HG02623 (cell line): ENCODE measurements at regions not wholly inside any gene's neighbourhood (a gene's known extent, or its start where the extent isn't known, plus 50 kb on each side); places are given as distances from the start of the nearest gene placed in this dataset.
A peak's percentile ranks its signal among the peaks of the same experiment; 100 is the strongest.

ENCODE experiments used
- ATAC-seq: cut with Tn5 transposase; IDR thresholded peaks from one replicate; pipeline ENCODE4 v1.9.1; 2021; ENCODE audit warnings: moderate library complexity; ENCODE audit not compliant: unreplicated experiment

DNA sequence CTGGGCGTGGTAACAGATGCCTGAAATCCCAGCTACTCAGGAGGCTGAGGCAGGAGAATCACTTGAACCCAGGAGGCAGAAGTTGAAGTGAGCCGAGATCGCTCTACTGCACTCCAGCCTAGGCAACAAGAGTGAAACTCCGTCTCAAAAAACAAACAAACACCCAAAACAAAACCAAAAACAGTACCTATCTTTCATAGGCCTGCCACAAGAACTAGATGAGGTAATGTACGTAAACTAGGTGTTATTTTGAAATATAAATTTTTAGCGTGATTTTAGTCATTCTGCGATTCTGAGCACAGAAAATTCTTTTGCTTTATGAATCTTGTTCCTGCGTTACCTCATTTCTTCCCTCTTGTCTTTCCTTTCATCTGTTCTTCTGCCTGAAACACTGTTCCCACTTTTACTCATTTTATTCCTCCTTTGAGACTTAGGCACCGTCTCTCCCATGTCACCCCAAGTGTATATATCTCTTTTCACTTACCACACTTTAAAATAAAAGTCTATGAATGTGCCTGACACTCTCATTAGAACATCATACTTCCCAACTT, 238.2 kb upstream of the HTR2A start:
- no peak for ATAC-seq

DNA sequence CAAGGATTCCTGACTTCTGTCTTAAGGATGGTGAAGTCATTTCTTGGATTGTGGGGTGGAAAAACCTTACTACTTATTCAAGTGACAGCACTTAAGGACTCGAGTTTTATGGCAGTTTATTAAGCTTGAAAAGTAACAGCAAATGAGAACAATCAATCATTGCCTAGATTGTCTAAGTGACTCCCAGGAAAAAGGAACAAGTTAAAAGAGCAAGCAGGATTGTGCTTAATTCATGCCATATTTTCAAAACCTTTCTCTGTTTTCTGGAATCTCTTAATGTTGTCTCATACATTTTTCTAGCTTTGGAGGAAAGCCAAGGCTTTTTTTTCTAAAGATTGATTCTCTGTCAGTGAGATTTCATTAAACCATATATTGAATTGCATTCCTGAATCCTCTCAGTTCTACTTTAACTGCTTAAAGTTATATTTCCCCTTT, 236.2 kb upstream of the HTR2A start:
- ATAC-seq: no peak

DNA sequence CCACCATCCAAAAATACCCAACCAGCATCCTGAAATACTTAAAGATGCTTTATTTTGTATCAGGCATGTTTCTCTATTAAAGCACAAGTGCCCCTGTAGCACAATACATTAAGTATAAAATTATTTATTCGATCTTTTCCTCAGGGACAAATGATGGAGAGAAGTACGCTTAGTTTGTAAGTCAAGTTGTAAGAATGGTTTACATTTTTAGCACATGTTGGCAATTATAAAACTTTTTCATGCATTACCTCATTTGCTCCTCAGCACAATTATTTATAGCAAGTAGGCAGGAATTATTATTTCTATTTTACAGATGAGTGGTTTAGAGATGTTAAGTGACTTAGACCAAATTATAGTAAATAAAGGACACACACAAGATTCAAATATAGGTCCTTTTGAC, 232.6 kb upstream of the HTR2A start:
- no peak for ATAC-seq

DNA sequence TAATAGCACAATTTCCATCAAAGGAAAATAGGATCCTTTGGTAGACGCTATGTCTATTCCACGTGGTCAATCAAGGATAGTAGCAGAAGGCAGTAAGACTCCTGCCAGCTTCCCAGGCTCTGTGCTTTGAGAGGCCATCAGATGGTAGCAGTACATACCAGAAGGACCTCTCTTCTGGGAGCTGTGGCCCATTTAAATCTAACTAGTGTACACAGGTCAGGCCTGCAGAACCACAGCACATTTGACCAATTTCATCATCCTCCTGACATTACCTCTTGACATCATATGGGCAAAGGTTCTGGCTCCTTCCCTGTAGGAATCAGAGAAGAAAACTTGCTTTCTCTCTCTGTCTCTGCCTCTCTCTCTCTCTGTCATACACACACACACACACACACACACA, 229.6 kb upstream of the HTR2A start:
- no peak for ATAC-seq

DNA sequence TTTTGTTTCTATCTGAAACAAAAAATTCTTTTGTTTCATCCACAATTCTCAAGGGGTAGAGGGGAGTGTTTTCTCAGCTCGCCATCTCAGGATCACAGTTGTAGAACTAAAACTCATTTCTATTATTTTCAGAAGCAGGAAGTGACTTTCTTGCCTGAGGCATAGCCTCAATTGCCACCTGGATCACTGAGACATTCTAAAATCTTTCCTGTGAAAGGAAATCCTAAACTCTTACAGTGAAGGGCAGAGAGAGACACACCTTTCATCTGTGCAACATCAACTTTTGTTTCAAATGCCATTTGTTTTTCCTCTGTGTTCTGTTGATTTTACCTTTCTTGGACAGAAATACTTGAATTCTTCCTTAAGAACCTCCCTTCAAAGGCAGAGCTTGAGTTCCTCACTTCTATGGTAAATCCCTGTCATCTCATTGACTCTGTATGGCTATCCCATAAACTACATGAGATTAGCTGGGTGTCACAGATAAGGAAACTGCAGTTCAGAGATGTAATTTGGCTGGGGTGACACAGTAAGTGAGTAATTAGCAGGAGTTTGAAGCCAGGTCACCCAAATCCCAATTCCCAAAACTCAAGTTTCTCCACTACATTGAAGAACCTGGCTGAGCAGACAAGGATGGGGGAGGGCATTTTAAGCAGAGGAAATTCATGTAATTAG, 224.4 kb upstream of the HTR2A start:
- ATAC-seq: no peak

DNA sequence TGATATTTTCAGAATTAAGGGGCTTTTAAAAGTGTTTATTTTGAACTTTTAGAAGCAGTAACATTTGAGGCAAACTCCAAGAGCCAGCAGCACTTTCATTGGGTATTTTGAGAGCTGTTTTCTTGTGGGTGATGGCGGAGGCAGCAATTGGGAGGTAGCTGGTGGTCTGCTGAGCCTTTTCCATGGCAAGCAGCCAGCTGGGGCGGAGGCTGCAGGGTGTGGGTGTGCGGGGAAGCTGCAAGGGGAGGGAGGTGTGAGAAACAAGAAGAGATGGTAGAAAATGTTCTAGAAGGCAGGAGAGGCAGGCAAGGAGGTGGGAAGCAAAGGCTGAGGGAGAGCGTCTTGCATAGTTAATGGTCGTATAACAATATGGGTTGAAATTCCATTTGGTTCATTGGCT, 223.4 kb upstream of the HTR2A start:
- ATAC-seq: no peak

DNA sequence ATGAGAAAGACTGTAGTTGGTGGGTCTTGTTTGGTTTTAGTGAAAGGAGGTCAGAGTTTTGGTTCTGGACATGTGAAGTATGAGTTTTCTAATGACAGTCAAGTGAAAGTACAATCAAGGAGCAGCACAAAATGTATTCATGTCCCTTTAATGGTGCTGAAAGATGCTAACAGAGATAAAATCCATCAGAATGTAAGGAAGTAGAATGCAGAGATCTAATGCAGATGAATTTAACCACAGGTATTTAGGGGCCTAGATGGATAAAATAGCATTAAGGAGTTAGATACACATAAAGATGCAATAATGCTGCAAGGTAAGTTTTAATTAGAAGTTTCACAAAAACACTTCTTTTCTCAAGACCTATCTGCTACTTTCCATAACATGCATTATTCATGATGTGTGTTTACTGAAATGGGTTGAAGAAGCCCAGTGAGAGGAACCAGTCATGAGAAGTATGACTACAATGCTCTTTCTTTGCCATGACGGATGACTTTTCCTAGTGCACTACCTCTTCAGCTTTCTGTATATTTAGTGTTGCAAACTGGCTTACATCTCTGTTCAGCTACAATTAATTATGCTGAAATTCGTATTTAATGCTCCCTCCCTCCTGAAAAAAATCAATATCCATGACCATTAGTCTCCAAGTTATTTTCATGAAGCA, 222.9 kb upstream of the HTR2A start:
- ATAC-seq: no peak

DNA sequence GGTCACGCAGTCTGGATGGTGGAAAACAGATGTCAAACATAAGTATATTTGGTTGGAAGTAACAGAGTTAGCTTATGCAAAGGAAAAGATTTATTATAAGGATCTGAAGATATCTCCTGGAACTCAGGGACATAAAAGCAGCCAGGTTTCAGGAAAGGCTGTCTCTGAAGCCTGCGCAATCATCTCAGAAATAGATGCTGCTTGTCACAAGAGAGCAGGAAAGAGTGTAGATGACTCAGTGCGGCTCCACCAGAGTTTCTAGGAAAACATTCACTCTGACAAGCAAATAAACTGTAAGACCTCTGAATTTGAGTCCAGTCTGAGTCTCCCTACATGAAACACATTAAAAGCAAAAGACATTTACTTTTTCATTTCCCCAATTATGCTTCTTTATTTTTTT, 220.4 kb upstream of the HTR2A start:
- no peak for ATAC-seq

DNA sequence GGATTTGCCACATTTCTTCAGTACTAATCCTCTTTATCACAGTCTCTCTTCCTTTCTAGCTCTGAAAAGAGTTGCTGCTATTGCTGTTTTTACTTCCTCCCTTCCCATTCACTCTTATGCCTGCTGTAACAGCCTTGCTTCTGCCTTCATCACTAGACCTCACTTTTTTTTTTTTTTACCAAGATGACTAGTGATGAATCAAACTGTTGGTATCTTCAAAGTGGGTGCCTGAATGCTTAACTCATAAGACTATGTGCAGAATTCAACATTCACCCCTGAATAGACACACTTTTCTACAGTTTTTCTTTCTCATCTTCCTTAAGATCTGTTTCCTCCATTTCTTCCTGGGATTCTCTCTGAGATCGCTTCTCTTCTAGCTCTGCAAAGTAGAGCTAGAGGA, 217.2 kb upstream of the HTR2A start:
- ATAC-seq: no peak

DNA sequence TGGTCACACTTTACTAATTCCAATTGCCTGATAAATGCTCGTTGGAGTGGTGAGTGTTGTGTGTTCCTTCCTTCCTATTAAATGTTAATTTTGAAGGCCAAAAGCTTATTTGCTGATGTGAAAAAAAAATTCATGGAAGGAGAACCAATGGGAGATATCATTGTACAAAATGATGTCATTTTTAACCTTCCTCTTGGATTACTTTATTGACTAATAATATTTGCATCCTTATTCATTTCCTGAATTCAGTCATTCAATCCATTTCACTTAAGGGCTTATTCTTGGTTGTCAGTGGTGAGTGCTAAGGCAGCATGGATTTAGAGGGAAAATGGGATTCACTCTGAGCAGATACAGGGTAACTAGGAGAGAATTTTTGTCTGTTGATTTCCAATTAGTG, 216.0 kb upstream of the HTR2A start:
- ATAC-seq: no peak

DNA sequence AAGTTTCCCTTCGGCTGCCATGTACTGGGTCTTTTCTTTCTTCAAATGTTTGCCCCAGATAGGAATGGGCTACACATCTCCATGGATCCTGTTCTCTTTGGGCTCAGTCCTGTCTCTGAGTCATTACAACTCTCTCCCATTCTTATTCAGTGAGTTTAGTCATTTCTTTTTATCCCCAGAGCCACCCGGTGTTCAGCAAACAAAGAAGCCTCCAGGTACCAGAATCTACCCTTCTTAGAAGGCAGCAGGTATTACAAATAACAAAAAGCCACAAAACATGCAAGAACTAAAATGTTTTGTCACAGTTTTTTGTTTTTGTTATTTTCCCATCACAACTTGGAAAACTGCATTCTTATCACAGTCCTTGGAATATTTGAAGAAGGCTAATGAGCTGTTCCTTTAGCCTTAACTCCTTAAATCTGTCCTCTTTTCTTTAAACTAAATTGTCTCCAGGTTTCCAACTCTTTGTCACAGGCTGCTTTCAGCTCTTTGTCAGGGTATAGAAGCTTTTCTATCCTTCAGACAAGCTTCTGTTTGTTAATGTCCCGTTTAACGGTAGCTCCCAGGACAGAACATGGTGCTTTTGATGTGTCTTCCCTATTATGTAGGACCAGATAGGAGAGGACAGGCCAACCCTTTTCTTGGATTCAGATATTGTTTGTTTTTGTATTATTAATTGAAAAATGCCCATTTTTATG, 215.5 kb upstream of the HTR2A start:
- no peak for ATAC-seq

DNA sequence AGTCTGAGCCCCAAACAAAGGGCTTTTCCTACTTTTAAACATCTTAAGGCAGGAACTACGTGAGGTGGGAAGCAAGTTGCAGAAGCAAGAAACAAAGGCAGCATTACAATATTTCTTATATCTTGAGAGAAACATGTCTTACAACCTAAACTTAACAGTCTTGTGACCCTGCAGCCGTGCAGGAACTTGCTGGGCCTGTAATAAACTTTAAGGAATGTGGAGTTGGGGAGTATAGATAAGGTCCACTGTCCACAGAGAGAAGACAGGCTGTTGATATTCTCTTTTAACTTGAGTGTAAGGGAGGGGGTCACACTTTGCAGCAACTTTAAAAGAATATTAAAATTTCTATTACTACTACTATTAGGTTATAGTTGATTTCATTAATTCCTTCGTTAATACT, 214.6 kb upstream of the HTR2A start:
- no peak for ATAC-seq

DNA sequence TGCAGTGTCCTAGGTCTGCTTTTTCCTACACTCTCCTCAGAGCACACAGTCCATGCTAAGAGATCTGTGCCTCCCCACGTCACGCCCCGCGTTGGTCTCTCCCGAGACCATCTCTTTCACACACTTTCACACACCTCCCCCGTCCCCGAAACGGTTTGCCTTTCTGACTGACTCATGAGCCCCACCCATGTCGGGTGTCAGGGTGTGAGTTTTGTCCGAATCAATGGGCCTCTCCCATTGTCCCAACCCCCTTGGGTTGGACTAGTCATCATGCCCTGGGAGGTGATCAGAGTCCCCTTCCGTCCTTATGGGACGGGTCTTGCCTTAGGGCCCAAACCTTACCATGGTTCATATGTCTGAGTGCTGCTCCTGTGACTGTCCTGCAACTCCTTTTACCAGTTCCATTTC, 214.0 kb upstream of the HTR2A start:
- no peak for ATAC-seq

DNA sequence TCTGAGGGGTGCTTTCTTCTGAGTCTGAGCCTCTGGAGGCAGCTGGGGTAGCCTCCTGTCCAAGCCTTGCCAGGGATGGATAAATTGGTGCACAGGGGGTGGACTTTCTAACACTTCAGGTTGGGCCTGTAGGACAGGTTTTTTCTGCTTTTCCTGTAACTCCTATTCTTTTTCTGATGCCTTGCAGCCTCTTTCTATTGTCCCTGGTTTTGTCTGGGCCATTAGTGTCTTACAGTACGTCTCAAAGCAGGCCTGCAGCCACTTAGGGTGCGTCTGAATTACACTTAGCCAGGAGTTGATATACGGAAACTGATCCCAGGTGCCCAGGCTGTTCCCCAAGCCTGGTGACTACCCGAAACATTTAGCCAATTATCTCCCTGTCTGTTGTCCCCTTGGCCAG, 213.3 kb upstream of the HTR2A start:
- no peak for ATAC-seq

DNA sequence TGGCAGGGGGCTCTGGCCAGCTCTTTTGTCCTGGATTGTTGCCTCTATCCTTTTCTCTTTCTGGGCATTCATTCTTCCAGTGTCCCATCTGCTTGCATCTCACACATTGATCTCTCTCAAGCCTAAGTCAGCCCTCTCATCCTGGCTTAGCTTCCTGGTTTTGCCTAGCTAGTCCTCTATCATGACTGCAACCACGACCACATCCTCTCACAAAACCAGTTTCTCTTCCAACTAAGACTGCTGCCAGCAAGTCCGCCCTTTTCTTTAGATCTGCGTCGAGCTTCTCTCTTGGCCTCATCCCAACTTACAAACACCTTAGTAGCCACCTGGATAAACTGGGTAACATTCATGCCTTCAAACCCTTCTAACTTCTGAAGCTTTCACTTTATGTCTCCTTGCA, 212.2 kb upstream of the HTR2A start:
- peak; percentile 91 for ATAC-seq

DNA sequence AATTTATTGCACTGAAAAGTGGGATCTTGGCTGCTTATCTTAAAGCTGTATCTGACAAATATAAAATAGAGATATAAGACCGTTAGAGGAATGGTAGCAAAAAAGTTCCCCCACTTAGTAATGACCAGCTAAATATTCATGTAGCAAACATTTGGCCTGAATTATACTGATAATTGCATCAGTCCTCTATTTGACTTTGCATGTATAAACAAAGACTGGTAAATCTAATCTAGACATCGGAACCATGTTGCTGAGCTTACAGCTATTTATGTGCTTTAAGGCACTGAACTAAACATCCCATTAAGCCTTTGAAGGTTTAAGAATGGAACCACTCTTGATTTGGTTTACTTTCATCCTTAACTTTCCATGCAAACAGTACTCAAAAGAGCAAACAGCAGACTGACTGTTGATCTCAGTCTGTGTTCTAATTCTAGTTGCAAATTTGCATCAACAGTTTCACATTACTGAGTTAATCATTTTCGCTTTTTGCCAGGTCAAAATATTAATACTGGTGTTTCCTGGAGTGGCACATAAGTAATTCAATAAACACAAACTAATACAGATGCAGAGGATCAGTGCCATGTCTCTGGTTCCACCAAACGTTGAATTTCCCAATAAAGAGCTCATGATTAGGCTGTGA, 203.5 kb upstream of the HTR2A start:
- ATAC-seq: peak; percentile 89

DNA sequence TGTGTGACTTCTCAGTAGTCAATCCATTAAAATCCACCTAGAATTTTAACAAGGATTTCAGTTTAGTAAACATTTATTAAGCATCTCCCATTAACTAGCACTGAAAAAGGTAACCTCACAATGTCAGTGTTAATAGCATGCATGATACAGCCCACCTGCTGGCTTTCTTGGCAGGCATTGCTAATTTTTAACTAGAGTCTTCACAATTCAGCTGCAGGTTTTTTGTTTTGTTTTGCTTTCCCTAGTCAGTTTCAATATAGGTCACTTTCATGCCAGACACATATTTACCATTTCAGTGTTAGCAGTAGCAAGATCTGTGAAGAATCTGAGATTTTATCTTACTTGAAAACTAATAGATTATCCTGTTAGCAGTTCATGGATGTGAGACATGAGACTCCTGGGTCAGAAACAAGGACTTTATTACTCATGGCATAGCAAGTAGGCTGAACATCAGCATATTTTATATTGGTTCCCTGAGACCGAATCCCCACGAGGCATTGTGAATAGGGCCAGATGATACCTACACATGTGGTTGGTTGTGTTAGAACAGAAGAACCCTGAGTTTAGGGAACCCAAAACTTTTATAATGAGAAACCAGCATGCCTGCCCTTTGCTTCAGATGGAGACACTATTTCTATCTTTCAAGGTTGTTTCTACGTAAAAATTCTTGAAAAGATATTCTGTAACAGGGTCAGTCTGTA, 198.0 kb upstream of the HTR2A start:
- peak; percentile 95 for ATAC-seq

DNA sequence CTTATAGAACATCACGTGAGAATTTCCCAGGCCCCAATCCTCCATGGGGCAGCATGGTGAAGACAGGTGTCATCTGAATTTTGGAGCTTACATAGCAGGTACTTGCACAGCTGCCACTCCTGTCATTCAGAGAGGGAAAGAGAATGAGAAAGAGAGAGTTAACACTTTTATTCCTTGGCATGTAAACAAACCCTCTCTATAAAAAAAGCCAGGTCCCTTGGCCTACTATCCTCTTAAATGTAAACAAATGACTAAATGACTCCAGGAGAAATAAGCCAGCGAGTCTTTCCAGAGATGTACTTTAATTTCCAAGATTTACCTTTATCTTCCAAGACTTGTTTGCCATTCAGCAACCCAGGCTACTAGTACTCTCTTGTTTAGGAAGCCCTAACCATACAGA, 195.3 kb upstream of the HTR2A start:
- ATAC-seq: no peak

DNA sequence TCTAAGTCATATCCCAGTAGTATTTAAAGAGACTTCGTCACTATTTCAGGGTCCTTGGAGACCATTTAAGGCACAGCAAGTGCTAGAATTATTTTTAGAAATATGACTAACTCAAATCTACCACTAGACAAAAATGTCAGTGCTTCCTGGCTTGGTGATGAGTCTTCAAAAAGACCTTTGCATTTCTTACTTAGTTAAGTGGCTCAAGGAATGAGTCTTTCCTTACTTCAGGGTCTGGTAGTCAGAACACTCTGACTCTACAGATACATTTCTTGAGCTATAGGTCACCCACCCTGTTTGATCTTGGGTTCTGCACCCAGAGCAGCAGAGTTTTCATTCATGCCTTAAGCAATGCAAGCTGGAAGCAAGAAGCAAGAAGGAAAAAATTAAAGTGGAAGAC, 191.0 kb upstream of the HTR2A start:
- no peak for ATAC-seq

DNA sequence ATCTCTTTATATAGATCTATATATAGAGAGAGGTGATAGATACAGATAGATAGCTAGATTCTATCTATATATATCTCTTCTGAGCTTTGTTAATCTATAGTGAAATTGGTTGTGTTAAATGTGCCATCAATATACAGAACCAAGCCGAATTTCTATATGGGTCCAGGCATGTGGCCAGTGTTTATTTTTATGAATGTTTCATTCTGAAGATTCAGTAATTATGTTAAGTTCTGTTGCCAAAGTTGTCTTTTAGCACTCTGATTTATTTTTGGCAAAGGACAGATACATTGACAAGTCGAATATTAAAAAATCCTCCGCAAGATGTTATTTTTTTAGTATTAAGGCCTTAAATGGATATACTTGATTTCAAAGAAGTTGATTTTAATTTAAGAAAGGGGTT, 190.4 kb upstream of the HTR2A start:
- ATAC-seq: no peak

DNA sequence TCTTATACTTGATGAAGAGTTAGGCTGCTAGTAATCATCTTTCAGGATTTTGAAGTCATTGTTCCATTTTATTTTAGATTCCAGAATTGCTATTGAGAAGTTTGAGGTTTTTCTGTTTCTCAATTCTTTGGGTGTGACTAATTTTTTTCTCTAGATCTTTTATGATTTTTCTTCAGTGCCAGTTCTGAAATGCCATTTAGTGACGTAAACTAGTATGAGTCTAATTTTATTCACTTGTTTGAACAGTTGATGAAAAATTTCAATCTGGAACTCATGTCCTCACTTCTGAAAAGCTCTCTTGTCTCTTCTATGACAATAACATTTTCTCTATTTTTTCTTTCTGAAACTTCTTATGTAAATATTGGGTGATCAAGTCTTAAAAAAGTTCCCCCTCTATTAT, 188.5 kb upstream of the HTR2A start:
- ATAC-seq: no peak
